ENCODE measurements at regions not wholly inside any gene's neighbourhood (a gene's known extent, or its start where the extent isn't known, plus 50 kb on each side); places are given as distances from the start of the nearest gene placed in this dataset.

DNA sequence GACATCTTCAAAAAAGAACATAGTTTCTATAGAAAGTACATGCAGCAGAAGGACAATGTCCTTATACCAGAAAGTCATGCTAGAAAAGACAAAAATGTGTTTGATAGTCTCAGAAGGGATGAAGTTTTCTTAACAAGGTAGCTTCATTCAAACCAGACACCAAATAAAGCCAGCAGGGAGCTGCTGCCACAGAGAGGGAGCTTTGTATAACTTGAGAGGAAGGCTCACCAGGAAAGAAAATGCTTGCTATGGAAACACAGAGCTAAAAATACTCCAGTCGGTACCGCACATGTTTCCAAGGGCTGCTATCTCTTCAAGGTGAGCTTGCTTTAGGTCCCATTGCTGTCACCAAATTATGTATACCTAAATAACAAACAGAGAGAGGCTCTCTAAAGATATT is 1074.8 kb upstream of the ALCAM start:
- Histone ChIP-seq H3K9me3 (no peaks in the 10 kb centered on the region; the same call in 2 of the 3 replicates), H3K4me2 (peak overlapping the region; percentile 73), H3K4me1 (peaks cover 7% of the 10 kb centered on the region; the same call in 2 of the 3 replicates), H3K4me3 (0 out of 3 replicates have a peak overlapping the region, but pooled peaks have one; percentile 14), H3K27ac (no peak overlapping the region)
- TF ChIP-seq RAD21 (conservative IDR thresholded peaks at IDR 0.05 in 1 of 2, IDR thresholded peaks at IDR 0.05 in 1 of 2) (no peak), CBX2 (IDR thresholded peaks at IDR 0.05; ENCODE audit: borderline replicate concordance, low read depth) (no peak), RNF2 (IDR thresholded peaks at IDR 0.05; ENCODE audit: borderline replicate concordance, low read depth) (no peak), ZC3H11A (IDR thresholded peaks at IDR 0.05) (no peak), KDM5A (IDR thresholded peaks at IDR 0.05) (no peak), EHMT2 (IDR thresholded peaks at IDR 0.05; ENCODE audit: low read depth) (no peak), BCL3 (IDR thresholded peaks at IDR 0.05) (no peak), E2F6 (IDR thresholded peaks at IDR 0.05; ENCODE audit: borderline replicate concordance, low read depth) (no peak), HOXB13 (CRISPR knock-in tag; IDR thresholded peaks at IDR 0.05; ENCODE audit: low read depth) (no peak), HES2 (IDR thresholded peaks at IDR 0.05) (no peak), JUNB (IDR thresholded peaks at IDR 0.05) (no peak), HOXA7 (CRISPR knock-in tag; IDR thresholded peaks at IDR 0.05) (no peak), GATA3 (IDR thresholded peaks at IDR 0.05; ENCODE audit: borderline replicate concordance) (no peak), EHF (CRISPR knock-in tag; IDR thresholded peaks at IDR 0.05) (no peak), RCOR1 (IDR thresholded peaks at IDR 0.05; ENCODE audit: low read depth, low read length) (no peak)
- TF ChIP-seq, protein P1, sequence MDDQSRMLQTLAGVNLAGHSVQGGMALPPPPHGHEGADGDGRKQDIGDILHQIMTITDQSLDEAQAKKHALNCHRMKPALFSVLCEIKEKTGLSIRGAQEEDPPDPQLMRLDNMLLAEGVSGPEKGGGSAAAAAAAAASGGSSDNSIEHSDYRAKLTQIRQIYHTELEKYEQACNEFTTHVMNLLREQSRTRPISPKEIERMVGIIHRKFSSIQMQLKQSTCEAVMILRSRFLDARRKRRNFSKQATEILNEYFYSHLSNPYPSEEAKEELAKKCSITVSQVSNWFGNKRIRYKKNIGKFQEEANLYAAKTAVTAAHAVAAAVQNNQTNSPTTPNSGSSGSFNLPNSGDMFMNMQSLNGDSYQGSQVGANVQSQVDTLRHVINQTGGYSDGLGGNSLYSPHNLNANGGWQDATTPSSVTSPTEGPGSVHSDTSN (IDR thresholded peaks at IDR 0.05), result no peak
- WGBS (ENCODE audit: missing lambda C conversion rate), result 31% methylated on average over 2 of the region's 2 CpGs
- FAIRE-seq (no peak), DNase-seq (ENCODE audit: low read depth in 1 of 2, low spot score in 1 of 2) (no peak), ATAC-seq (peak in 1 of 2 experiments; percentile 34; a peak in 2 of 6 replicates)
- POLR2A ChIA-PET, result no interaction called here
- CTCF ChIA-PET, result interaction anchor here (1.2 kb wide), 1 partner anchor 18 kb away, joined by 3 read pairs; no protein-coding TSS in a partner anchor

- DNase-seq (ENCODE audit: low read depth in 1 of 2, low spot score in 1 of 2) (no peak), ATAC-seq (no peak), FAIRE-seq (no peak)
- 96% methylated on average over 1 of the region's 1 CpG for WGBS (ENCODE audit: missing lambda C conversion rate)
- Histone ChIP-seq H3K4me1 (no peaks in the 10 kb centered on the region), H3K4me3 (no peak overlapping the region), H3K4me2 (no peak overlapping the region), H3K27ac (no peak overlapping the region), H3K9me3 (no peaks in the 10 kb centered on the region)
- TF ChIP-seq, protein P2, sequence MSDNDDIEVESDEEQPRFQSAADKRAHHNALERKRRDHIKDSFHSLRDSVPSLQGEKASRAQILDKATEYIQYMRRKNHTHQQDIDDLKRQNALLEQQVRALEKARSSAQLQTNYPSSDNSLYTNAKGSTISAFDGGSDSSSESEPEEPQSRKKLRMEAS (IDR thresholded peaks at IDR 0.05), result no peak
- TF ChIP-seq, protein P3, sequence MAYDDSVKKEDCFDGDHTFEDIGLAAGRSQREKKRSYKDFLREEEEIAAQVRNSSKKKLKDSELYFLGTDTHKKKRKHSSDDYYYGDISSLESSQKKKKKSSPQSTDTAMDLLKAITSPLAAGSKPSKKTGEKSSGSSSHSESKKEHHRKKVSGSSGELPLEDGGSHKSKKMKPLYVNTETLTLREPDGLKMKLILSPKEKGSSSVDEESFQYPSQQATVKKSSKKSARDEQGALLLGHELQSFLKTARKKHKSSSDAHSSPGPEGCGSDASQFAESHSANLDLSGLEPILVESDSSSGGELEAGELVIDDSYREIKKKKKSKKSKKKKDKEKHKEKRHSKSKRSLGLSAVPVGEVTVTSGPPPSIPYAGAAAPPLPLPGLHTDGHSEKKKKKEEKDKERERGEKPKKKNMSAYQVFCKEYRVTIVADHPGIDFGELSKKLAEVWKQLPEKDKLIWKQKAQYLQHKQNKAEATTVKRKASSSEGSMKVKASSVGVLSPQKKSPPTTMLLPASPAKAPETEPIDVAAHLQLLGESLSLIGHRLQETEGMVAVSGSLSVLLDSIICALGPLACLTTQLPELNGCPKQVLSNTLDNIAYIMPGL (CRISPR knock-in tag; IDR thresholded peaks at IDR 0.05; ENCODE audit: borderline replicate concordance), result no peak
- TF ChIP-seq RARB (CRISPR knock-in tag; IDR thresholded peaks at IDR 0.05) (no peak), JUN (IDR thresholded peaks at IDR 0.05) (no peak), MAZ (IDR thresholded peaks at IDR 0.05; ENCODE audit: borderline replicate concordance, low read depth, low read length) (no peak)
- ChIA-PET POLR2A (no interaction called here), CTCF (no interaction called here)
These were observed 1069.1 kb upstream of the ALCAM start for GRCh38 chr3:104297617-104298016.

Measured in A549 (cell line).